HG03575 (cell line): ENCODE measurements at regions not wholly inside any gene's neighbourhood (a gene's known extent, or its start where the extent isn't known, plus 50 kb on each side); places are given as distances from the start of the nearest gene placed in this dataset.

Experiments used
- ATAC-seq: cut with Tn5 transposase; IDR thresholded peaks from one replicate; pipeline ENCODE4 v1.9.1; 2021; ENCODE audit not compliant: unreplicated experiment, insufficient number of reproducible peaks, low FRiP score; ENCODE audit errors: extremely low read depth

DNA sequence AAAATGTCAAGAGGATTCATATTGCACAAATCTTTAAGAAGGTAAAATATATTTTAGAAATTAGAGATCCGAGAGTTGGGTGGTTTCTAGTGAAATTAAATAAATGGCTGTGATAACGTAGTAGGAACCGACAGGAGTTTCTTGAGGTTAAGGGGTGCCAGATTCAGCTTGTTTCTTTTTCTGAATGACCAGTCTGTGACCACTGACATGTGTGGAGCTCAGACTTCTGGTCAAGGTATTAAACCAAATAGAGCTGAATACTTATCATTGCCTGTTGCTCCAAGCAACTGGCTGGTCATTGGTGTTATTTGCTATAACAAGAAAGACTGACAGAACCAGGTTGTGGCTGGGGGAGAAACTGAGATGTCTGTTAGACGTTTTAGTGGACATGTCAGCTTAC lies 408.2 kb upstream of the HS6ST1 start:
- ATAC-seq: no peak

DNA sequence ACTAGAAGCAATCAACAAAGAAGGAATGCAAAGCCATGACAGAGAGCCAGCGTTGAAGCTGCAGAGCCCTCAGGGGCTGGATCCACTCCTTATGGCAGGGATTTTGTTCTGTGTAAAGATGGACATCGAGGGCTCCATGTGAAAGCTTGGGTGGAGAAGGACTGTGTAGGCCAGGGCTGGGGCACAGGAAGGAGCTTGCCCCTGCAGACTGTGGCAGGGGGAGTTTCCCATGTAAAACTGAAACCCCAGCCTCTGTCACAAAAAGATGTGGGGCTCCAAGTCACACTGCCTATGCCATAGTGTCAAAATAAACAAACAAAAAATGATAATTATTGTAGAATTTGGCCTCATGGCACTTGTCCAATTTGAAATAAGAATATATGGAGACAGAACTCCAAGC lies 408.7 kb upstream of the HS6ST1 start:
- no peak for ATAC-seq

GRCh38 chr2:128727914-128728313 lies 409.2 kb upstream of the HS6ST1 start:
- no peak for ATAC-seq

DNA sequence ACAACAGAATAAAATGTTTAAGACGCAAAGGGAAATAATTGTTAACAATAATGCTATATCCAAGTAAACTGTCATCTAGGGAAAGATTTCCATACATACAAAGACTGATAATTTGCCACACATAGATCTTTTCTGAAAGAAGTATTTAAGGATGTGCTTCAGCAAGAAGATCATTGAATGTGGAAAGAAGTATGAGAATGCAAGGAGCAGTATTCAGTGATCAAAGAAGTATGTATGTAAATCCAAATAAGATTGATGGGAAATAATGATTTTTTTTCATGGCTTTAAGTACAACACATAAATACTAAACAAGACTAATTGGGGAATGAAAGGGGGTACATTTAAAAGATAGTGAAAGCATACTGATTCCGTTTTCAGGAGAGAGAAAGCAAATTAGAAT lies 410.4 kb upstream of the HS6ST1 start:
- ATAC-seq: no peak

DNA sequence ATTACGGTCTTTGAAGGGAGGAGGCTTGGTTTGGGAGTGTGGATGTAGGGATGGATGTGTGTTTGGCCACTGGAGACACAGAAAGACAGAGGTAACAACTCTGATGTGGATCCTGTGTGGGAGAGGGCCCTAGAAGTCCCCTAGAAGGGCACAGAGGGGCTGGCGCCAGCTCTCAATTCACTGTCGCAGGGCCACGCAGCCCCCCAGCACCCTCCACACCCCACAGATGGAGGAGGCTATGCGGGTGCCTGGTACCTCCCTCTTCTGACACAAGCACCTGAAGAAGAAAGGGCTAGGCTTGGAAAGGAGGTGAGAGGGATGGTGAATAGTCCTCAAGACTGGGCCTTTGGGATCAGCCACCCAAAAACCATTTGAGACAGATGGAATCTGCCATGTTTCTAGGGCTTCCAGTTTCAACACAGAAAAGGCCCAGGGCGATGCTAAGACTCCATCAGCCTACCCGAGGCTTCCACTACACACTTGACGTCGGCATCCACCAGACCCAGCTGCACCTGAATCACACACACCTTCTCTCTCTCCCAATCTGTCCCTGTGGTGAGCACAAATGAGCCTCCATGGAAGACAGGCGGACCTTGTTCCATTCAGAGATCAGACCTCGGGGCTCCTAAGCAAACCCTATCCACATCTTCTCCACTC lies 413.5 kb upstream of the HS6ST1 start:
- no peak for ATAC-seq

DNA sequence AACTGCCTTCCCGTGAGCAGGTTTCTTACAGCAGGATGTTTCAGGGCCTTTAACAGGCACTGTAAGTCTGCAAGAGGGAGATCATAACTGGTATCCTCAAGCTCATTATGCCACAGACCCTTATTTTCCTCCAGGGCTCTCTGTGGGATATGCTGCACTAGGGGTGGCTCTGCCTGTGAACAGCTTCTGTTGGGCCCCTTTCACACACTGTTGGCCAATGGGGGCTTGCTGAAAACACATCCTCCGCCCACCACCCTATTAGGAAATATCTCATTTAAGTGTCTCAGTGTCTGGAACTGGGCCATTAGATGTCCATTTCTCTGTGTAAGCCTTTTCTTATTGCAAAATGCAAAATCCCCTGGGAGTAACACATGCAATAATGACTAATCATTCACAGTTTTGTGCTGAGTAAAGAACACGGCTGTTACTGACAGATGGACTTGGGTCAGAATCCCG lies 414.3 kb upstream of the HS6ST1 start:
- no peak for ATAC-seq

GRCh38 chr2:128733450-128733849 lies 414.8 kb upstream of the HS6ST1 start:
- ATAC-seq: no peak

- ATAC-seq: no peak
Measured at GRCh38 chr2:128734521-128735295, 416.0 kb upstream of the HS6ST1 start.

DNA sequence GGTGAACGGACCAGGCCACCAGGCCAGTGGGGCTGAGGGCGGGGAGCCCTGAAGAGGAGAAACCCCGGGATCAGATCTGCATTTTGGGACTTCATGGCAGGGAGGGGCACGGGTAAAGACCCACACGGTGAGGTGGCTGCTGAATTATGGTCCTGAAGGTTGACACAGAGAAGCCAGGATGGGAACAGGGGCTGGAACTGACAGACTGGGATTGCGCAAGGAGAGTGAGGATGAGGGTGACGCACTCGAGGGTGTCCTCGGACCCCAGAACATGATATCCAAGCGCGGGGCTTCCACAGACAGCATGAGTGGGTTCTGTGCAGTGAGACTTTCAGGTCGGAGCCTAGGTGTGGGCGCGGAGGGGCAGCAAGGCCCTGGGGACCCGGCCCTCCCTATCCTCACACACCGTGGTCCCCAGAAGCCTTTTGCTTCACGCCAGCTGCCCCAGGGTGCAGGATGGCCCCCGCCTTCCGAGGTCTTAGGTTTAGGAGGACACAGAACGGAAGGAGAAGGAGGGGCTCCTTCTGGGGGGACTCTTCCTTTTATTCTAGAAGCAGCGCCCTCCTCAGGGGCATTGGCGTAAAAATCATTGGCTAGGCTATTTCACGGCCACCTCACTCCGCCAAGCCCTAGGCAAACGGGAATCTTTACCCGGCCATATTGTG lies 416.8 kb upstream of the HS6ST1 start:
- no peak for ATAC-seq

DNA sequence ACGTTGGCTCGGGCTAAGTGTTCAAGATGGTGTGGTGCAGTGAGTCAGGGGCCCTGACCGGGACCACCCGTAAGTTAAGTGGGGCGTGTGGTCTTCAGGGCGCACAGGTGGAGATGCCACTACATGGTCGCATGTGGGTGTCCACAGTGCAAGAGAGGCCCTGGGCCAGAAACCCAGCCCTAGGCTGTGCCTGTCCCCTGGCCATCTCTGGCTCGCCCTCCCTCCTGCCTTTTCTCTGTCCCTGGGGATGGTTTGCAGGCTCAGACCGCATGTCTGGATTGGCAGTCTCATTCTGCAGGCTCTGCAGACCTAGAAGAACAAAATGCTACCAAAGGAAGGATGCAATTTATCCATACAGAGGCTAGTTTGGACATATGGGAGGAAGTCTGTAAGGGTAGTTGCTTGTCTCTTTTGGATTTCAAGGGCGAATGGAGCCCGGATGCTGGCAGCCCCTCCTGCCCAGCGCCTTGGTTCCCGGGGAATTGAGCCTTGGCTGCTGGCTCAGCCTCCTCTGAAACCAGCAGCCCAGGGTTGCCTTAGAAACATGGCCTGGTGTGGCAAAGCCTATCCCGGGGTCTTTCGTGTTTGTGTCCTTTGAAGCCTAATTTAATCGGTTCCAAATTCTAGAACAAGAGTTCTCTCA lies 417.5 kb upstream of the HS6ST1 start:
- no peak for ATAC-seq

- no peak for ATAC-seq
Measured at GRCh38 chr2:128736689-128737545, 418.2 kb upstream of the HS6ST1 start.

GRCh38 chr2:128737546-128737826 lies 418.8 kb upstream of the HS6ST1 start:
- no peak for ATAC-seq

DNA sequence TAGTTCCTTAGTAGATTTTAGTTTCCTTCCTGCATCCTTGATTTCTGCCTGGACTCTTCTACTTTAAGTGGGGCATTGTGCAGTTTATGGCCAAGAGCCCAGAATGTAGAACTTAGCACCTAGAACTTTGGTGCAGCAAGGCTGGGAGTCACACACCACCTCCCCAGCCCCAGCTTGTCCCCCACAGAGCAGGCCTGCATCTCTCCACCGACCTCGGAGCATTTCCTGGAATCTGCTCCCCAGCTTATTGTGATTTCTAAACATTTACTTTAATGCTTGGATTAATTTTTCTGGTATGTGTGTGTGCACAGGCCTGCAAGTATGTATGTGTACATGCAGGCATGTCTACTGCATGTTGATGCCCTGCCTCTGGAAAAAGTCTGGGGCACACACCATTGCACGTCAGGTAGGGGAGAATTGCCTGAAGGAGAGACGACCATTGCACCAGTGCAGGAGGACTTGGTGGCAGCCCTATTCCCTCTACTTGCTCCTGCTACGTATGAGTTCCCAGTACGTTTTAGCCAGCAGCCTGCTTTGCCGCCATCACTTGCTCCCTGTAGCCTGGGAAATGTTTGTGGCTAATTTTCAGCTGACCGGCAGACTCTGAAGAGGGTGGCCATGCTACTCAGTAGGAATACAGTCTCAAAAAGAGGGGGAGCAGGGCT lies 419.9 kb upstream of the HS6ST1 start:
- no peak for ATAC-seq

GRCh38 chr2:128742467-128742866 lies 423.8 kb upstream of the HS6ST1 start:
- ATAC-seq: no peak

- ATAC-seq: no peak
Measured at GRCh38 chr2:128745946-128746345, 427.3 kb upstream of the HS6ST1 start.

- no peak for ATAC-seq
Measured at GRCh38 chr2:128746356-128746755, 427.7 kb upstream of the HS6ST1 start.

DNA sequence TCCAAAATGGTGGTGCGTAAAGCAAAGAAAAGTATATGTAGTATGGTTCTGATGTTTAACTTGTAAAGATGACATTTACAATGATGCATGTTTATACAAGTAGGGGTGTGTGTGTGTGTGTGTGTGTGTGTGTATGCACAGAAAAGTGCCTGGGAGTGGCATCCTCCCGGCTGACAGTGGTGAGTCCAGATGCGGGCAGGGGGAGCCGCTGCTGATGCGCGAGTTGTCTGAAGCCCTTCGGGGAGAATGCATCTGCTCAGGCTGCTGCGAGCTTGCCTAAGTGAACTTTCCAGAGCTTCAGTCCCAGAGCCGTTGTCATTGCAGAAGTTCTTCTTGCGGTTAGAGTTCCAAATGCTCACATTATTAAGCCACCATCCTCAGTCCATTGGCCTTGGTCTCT lies 429.7 kb upstream of the HS6ST1 start:
- ATAC-seq: no peak

DNA sequence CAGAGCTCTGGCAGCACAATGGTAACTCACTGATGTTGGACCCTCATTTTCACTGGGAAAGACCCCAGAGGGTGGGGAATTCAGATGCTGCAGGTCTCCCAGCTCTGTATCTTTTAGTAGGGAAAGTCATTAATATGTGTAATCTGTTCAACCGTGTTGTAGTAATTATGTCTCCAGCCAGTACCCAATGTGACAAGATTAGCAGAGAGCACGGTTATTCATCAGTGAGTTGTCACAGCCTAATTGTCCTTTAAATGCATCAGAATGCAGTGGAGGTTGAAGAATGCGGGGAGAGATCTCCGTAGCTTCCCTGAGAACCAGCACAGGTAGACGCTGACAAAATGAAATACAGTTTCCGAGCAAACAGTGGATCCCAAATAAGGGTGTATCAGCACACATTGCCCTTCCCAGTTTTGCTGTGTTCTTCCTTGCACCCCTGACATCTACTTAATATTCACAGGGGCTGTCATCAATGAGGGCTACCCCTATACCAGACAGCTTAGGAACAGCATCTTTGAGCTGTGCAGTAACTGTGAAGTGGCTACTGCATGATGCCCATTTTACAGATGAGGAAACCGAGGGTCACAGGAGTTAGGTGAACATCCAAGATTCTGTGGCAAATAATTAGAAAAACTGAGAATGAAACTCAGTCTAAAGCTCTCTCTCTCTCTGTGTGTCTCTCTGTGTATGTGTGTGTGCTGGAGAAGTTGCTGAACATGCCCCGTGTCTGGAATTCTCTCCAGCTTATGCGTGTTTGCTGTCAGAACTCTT lies 430.4 kb upstream of the HS6ST1 start:
- ATAC-seq: no peak
